Fibroblast of skin of right quadriceps (primary cell): ENCODE measurements at regions not wholly inside any gene's neighbourhood (a gene's known extent, or its start where the extent isn't known, plus 50 kb on each side); places are given as distances from the start of the nearest gene placed in this dataset.

Source experiments
- DNase-seq: peaks from one replicate; pipeline ENCODE4 v3.0.0-alpha.2; 2013

- DNase-seq = no peak
Observed at GRCh38 chr13:22569811-22570210, 611.0 kb upstream of the SGCG start.

GRCh38 chr13:22589880-22590279 is 590.9 kb upstream of the SGCG start:
- DNase-seq = no peak

GRCh38 chr13:22592515-22592914 is 588.3 kb upstream of the SGCG start:
- peak; percentile 8 for DNase-seq

- DNase-seq = no peak
Observed at GRCh38 chr13:22594041-22594440, 586.7 kb upstream of the SGCG start.

GRCh38 chr13:22596171-22596863 is 584.5 kb upstream of the SGCG start:
- peak; percentile 2 for DNase-seq

- no peak for DNase-seq
Observed at GRCh38 chr13:22599156-22599555, 581.6 kb upstream of the SGCG start.

GRCh38 chr13:22618002-22618401 is 562.8 kb upstream of the SGCG start:
- no peak for DNase-seq

- no peak for DNase-seq
Observed at GRCh38 chr13:22625691-22626090, 555.1 kb upstream of the SGCG start.

- DNase-seq = no peak
Observed at GRCh38 chr13:22629374-22629773, 551.4 kb upstream of the SGCG start.

GRCh38 chr13:22642088-22642487 is 538.7 kb upstream of the SGCG start:
- no peak for DNase-seq

GRCh38 chr13:22644941-22645340 is 535.8 kb upstream of the SGCG start:
- DNase-seq = no peak

GRCh38 chr13:22647156-22647850 is 533.5 kb upstream of the SGCG start:
- no peak for DNase-seq

- no peak for DNase-seq
Observed at GRCh38 chr13:22648320-22648801, 532.4 kb upstream of the SGCG start.

GRCh38 chr13:22652796-22653195 is 528.0 kb upstream of the SGCG start:
- no peak for DNase-seq

GRCh38 chr13:22653866-22654265 is 526.9 kb upstream of the SGCG start:
- no peak for DNase-seq

GRCh38 chr13:22655106-22655852 is 525.5 kb upstream of the SGCG start:
- DNase-seq = no peak

GRCh38 chr13:22662771-22663170 is 518.0 kb upstream of the SGCG start:
- DNase-seq = no peak

GRCh38 chr13:22665506-22665905 is 515.3 kb upstream of the SGCG start:
- no peak for DNase-seq

GRCh38 chr13:22690756-22691155 is 490.0 kb upstream of the SGCG start:
- DNase-seq = no peak

- no peak for DNase-seq
Observed at GRCh38 chr13:22693691-22694090, 487.1 kb upstream of the SGCG start.

- no peak for DNase-seq
Observed at GRCh38 chr13:22696433-22696832, 484.3 kb upstream of the SGCG start.

GRCh38 chr13:22698467-22698866 is 482.3 kb upstream of the SGCG start:
- no peak for DNase-seq

- DNase-seq = no peak
Observed at GRCh38 chr13:22700246-22700887, 480.4 kb upstream of the SGCG start.
